ENCODE measurements at regions not wholly inside any gene's neighbourhood (a gene's known extent, or its start where the extent isn't known, plus 50 kb on each side); places are given as distances from the start of the nearest gene placed in this dataset.

DNA sequence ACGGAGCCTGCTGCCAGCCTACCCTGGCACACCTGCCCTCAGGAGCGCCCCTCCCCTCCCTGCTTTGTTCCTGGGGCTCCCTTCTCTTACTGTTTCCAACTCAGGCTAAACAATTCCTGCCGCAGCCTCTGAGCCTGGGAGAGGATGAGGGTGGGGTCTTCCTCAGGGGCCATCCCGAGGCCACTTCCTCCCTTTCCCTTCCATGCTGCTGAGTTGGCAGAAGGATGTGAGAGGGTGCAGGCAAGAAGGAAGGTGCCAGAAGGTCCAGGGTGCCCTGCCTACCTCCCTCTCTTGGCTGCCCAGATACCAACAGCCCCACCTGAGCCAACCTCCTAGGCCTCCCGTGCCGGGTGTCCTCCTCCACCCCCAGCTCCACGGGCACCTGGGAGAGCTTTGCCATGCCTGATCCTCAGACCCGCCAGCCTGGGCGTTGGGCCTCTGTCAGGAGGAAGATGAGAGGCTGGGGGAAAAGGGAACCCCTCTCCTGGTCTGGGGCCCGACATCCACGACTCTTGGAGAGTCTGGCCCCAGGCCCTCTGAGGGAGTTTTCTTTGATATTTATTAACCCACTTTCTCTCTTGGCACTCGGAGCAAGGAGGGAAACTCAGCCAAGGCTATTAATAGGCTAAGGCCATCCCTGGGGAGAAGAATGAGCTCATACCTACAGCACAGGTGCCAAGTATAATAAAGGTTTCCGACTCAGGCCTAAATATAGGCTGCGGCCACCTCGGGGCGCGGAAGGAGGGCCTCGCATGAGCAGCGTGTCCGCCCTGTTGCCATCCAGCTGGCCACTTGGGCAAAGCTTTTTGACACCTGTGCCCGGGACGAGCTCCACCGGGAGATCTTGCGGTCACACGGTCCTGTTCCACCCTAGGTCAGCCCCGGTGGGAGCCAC, 232.0 kb downstream of the ENGASE start:
- no peak for DNase-seq

GRCh38 chr17:79305768-79306423, 231.3 kb downstream of the ENGASE start:
- DNase-seq, result no peak

- DNase-seq, result no peak
Observed at GRCh38 chr17:79305376-79305767, 230.7 kb downstream of the ENGASE start.

- no peak for DNase-seq
Observed at GRCh38 chr17:79304884-79305283, 230.3 kb downstream of the ENGASE start.

DNA sequence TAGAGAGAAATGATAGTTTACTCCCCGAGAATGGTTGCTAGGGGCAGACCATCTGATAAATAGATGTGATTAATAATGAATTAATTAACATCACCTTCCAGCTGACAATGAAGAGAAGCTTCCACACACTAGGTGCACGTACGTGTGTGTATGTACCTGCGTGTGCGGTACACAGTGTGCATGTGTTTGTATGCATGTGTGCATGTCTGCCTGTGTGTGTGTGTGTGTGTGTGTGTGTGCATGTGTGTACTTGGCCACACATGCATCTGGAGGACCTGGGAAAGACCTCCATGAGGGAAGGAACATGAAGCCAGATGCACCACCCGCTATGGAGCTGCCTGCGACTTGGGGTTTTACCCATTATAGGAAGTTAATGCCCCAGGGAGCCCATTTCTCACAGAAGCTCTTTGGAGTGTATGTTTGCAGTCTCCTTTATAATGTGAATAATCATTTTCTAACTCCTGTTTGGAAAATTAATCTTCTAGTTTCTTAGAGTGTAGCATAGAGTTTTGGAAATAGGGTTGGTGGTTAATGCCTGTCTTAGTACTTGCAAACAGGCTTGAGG, 229.1 kb downstream of the ENGASE start:
- no peak for DNase-seq

- DNase-seq, result no peak
Observed at GRCh38 chr17:79301469-79301868, 226.8 kb downstream of the ENGASE start.

DNA sequence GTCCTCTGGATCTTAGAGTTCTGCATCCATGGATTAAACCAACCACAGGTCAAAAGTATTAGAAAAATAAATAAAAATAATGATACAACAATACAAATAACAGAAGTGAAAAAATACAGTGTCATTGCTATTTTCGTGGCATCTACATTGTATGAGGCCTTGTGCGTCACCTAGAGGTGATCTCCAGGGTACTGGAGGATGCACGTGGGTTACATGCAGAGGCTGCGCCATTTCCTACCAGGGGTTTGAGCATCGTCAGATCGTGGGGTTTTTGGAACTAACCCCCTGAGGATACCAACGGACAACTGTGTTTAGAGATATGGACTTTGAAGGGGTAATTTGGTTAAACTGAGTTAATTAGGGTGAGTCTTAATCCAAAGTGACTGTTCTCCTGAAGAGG, 224.7 kb downstream of the ENGASE start:
- no peak for DNase-seq

DNA sequence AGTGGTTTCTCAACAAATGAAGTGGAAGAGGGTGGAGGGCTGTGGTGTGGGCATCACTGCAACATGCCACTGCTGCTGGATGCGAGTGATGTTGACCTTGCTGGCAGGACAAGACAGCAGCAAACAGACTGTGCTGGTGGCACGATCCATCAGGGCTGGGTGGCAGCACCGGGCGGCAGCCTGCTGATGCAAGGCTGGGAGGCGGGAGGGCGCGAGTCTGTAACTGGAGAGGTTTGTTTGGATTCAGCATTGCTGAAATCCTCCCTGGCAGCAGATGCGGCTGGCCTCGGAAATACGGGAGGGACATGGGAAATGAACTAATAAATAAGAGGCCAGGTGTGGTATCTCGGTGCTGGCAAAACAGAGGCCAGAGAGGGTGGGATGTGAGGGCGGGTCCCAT, 224.2 kb downstream of the ENGASE start:
- DNase-seq, result no peak

DNA sequence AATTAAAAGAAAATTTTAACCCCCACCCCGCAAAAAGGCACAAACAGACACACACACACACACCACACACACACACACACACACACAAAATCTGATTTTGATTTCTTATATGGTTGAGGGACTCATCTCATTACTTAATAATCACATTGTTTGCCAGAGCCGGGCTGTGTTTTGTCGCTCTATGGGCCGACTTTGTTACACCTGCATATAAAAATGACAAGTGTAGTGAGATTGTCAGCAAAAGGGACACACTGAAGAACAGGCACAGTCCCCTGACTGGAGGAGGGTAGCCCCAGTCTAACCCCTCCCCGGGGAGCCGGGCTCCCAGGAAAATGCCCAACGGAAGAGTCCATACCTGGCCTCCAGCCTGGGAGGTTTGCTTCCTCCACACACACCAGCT, 221.6 kb downstream of the ENGASE start:
- no peak for DNase-seq

DNA sequence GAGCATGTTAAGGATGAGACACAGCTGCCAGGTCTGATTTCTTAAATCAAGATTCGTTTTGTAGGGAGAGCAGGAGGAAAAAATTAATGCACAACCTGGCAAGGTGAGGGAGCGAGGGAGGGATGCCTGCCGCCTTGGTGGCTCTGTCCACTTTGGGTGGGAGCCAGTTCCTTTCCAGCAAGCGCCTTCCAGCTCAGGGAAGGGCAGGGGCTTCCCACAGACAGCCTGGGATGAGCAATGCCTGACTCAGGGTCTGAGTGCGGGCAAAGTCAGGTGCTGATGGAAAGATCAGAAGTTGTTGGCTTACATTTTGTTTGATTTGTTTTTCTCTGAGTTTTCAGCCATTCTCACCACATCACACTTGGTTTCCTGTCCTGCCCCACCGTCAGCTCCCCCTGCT, 220.7 kb downstream of the ENGASE start:
- no peak for DNase-seq

DNA sequence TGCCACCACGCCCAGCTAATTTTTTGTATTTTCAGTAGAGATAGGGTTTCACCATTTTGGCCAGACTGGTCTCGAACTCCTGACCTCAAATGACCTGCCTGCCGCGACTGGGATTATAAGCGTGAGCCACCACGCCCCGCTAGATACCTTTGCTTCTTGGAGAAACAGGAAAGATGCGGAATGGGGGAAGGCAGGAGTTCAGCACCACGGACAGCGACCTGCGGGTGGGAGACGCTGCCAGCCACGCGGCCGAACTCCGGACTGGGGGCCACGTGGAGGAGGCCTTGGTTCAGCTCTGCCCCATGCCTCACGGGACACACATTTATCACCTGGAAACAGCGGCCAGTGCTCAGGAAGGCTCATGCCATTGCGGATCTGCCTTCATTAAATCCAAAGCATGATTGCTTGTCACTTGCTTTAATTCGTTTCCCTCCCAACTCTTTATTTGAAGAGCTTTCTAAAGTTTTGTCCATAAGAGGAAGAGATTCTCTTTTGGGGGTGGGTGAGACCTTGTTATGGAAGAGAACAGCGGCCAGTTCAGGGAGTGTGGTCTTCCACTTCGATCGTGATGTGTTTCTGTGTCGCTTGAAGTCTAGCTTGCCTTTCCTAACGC, 219.9 kb downstream of the ENGASE start:
- no peak for DNase-seq

- DNase-seq, result no peak
Observed at GRCh38 chr17:79292501-79292900, 217.9 kb downstream of the ENGASE start.

DNA sequence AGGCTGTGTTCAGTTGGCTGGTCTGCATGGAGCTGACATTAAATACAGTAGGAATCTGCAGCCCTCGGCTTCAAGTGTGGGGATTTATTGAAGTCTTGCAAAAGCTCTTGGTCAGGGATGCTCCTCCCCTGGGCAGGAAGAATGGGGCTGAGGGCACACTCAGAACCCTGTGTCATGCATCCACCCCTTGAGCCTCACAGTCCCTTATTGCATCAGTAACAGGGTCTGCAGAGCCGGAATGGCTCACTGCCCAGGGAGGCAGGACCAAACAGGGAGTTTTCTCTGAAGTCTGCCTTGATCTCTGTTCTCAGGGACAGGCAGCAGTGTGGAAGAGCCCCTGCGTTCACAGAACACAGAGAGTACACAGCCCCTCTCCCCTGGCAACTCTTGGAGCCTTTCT, 216.8 kb downstream of the ENGASE start:
- DNase-seq, result no peak

- DNase-seq, result no peak
Observed at GRCh38 chr17:79290726-79291125, 216.1 kb downstream of the ENGASE start.

- no peak for DNase-seq
Observed at GRCh38 chr17:79288950-79289349, 214.3 kb downstream of the ENGASE start.

DNA sequence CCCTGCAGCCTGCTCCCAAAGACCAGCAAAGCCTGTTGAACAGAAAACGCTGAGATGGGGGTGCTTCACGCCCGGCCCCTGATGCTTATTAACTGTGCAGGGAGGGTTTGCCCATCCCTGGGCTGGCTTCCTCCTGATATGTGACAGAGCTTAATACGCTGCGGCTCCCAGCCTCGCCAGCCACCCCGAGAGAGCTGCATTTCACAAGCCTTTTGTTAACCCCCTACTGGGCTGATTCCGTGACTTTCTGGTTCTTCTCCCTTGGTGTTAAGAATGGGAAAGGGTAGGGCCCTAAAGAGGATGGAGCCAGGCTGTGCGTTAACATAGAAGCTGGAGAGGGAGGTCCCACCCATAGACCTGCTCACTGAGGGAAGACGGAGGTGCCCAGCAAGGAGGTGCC, 211.8 kb downstream of the ENGASE start:
- DNase-seq, result no peak

DNA sequence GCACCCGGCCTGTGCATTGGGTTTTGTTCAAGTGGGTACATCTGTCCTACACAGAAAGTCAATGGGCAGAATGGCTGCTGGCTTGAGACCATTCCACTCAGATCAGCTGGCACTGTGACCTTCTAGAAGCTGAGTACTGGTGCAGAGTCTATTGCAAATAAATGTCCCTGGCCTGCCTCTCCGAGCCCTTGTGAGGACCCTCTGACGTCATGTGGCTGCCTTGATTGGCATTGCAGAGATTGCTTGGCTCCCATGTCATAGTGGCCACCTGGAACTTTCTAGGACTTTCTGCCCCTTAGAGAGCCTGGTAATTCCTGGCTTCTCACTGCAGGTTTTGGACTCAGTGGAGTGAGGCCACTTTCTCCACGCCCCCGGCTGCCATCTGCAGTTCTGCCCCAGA, 211.3 kb downstream of the ENGASE start:
- no peak for DNase-seq

DNA sequence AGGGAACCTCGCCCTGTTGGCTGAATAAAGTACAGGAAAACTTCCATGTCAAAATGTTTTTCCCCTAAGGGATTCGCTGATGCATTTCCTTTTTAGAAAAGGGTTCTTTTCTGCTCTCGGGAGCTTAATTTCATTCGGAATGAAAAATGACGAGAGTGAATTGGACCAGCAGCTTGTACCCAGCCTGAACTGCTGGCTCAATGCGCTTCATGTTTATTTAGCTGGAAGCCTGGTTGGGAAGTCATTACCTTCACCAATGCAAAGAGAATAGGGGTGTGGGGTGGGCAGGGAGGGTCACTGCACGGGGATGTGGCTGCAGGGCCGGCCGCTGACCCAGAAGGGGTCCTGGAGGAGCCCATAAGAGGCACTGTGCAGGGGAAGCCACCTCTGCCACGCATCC, 207.7 kb downstream of the ENGASE start:
- no peak for DNase-seq

- DNase-seq, result no peak
Observed at GRCh38 chr17:79281803-79282202, 207.2 kb downstream of the ENGASE start.

- no peak for DNase-seq
Observed at GRCh38 chr17:79280866-79281572, 206.4 kb downstream of the ENGASE start.

GRCh38 chr17:79280010-79280409, 205.4 kb downstream of the ENGASE start:
- no peak for DNase-seq

GRCh38 chr17:79279320-79279719, 204.7 kb downstream of the ENGASE start:
- no peak for DNase-seq

GRCh38 chr17:79276821-79277220, 202.2 kb downstream of the ENGASE start:
- DNase-seq, result no peak

Data from occipital lobe (tissue), 1 donor.